H1 (cell line): ENCODE measurements at regions not wholly inside any gene's neighbourhood (a gene's known extent, or its start where the extent isn't known, plus 50 kb on each side); places are given as distances from the start of the nearest gene placed in this dataset.

ENCODE experiments used
- CTCF ChIA-PET: fragments of 300-600 bp; sonication (Branson Sonifier 250); formaldehyde crosslinking; loops from one replicate; lab custom pipeline; 2021; ENCODE audit not compliant: partially characterized antibody; lab: Charles Lee
- POLR2A ChIA-PET: fragments of 300-600 bp; sonication (Branson Sonifier 250); formaldehyde crosslinking; loops from one replicate; lab custom pipeline; 2021; ENCODE audit warnings: inconsistent platforms; ENCODE audit not compliant: partially characterized antibody; lab: Charles Lee
- DNase-seq, 2 experiments: peaks; one replicate each; pipeline versions ENCODE4 v3.0.0 to v3.0.0-alpha.2; 2010 to 2022; ENCODE audit warnings: low spot score in 2 of 2, low read depth in 1 of 2, mixed read lengths in 1 of 2
- FAIRE-seq: peaks from 2 replicates; lab custom pipeline; 2011; peaks lifted over from hg19 to GRCh38; lab: Jason Lieb, UNC
- H2AFZ ChIP-seq: 2 replicates; pipeline ENCODE4 v1.8.1; 2012; ENCODE audit warnings: low read length, inconsistent platforms
- H2AK5ac ChIP-seq: 2 replicates; pipeline ENCODE4 v1.6.1; 2013; ENCODE audit warnings: low read depth, low read length
- H2BK120ac ChIP-seq: replicated peaks from 2 replicates; pipeline ENCODE3; 2013; ENCODE audit warnings: low read depth, low read length, inconsistent platforms
- H2BK12ac ChIP-seq: 2 replicates; pipeline ENCODE4 v1.6.1; 2013; ENCODE audit warnings: low read depth, low read length
- H2BK15ac ChIP-seq: 2 replicates; pipeline ENCODE4 v1.6.1; 2013; ENCODE audit warnings: low read length
- H2BK20ac ChIP-seq: 2 replicates; pipeline ENCODE4 v1.6.1; 2013; ENCODE audit warnings: low read length
- H2BK5ac ChIP-seq: 2 replicates; pipeline ENCODE4 v1.6.1; 2013; ENCODE audit warnings: low read depth, low read length
- H3K14ac ChIP-seq: 2 replicates; pipeline ENCODE4 v1.6.1; 2013; ENCODE audit warnings: inconsistent platforms; ENCODE audit not compliant: insufficient read length
- H3K18ac ChIP-seq: 2 replicates; pipeline ENCODE4 v1.6.1; 2013; ENCODE audit warnings: low read length; ENCODE audit errors: extremely low read depth
- H3K23ac ChIP-seq: 2 replicates; pipeline ENCODE4 v1.6.1; 2013; ENCODE audit warnings: inconsistent platforms; ENCODE audit not compliant: insufficient read length
- H3K23me2 ChIP-seq: 2 replicates; pipeline ENCODE4 v1.6.1; 2013; ENCODE audit warnings: low read depth, low read length
- H3K27ac ChIP-seq: 2 replicates; pipeline ENCODE4 v1.6.1; 2011; ENCODE audit warnings: low read depth, low read length, inconsistent platforms
- H3K27me3 ChIP-seq, 4 experiments: replicated peaks in 1 of 4; 1 replicate in 1 of 4; 2 replicates in 3 of 4; pipeline versions ENCODE4 v1.6.1 to v1.8.1; 2011 to 2013; ENCODE audit warnings: low read length in 3 of 4, mild to moderate bottlenecking in 3 of 4, inconsistent platforms in 2 of 4, mixed read lengths in 2 of 4, moderate library complexity in 1 of 4; ENCODE audit not compliant: control insufficient read depth in 3 of 4, insufficient read depth in 3 of 4; ENCODE audit errors: extremely low read depth in 1 of 4
- H3K36me3 ChIP-seq, 4 experiments: 2 replicates each; pipeline versions ENCODE4 v1.6.1 to v1.8.1; 2011 to 2013; ENCODE audit warnings: mild to moderate bottlenecking in 4 of 4, low read length in 3 of 4, moderate library complexity in 2 of 4, control low read depth in 1 of 4, inconsistent platforms in 1 of 4; ENCODE audit not compliant: insufficient read depth in 4 of 4, control insufficient read depth in 2 of 4
- H3K4ac ChIP-seq: replicated peaks from 2 replicates; pipeline ENCODE3; 2013; ENCODE audit warnings: low read length, low read depth, mixed read lengths, inconsistent platforms; ENCODE audit not compliant: insufficient read length
- H3K4me1 ChIP-seq, 4 experiments: replicated peaks in 1 of 4; 1 replicate in 1 of 4; 2 replicates in 3 of 4; pipeline versions ENCODE4 v1.6.1 to v1.8.1; 2011 to 2013; ENCODE audit warnings: low read length in 3 of 4, inconsistent platforms in 2 of 4, mixed read lengths in 1 of 4; ENCODE audit not compliant: insufficient read depth in 4 of 4, control insufficient read depth in 3 of 4
- H3K4me2 ChIP-seq, 2 experiments: 2 replicates each; pipeline versions ENCODE4 v1.6.1 to v1.8.1; 2011 to 2013; ENCODE audit warnings: low read depth in 2 of 2, low read length in 2 of 2, control low read depth in 1 of 2, inconsistent platforms in 1 of 2, mild to moderate bottlenecking in 1 of 2; ENCODE audit not compliant: insufficient read depth in 1 of 2
- H3K4me3 ChIP-seq, 4 experiments: fragments of 200-600, 300-600 bp in 1 of 4; sonication (generic), shearing (Covaris generic), sonication (Bioruptor Twin) in 1 of 4; 2 replicates each; pipeline versions ENCODE4 v1.5.1 to v1.8.1; 2011 to 2016; ENCODE audit warnings: low read length in 4 of 4, low read depth in 3 of 4, control low read depth in 2 of 4, inconsistent platforms in 2 of 4, mild to moderate bottlenecking in 2 of 4, mixed read lengths in 1 of 4, moderate library complexity in 1 of 4; ENCODE audit not compliant: insufficient read depth in 2 of 4; ENCODE audit errors: extremely low read depth in 1 of 4
- H3K56ac ChIP-seq: replicated peaks from 2 replicates; pipeline ENCODE3; 2013; ENCODE audit warnings: low read depth, mild to moderate bottlenecking, mixed read lengths, low read length, inconsistent platforms; ENCODE audit not compliant: insufficient read length
- H3K79me1 ChIP-seq: 2 replicates; pipeline ENCODE4 v1.6.1; 2013; ENCODE audit warnings: low read depth, low read length, control low read depth
- H3K79me2 ChIP-seq, 2 experiments: 2 replicates each; pipeline versions ENCODE4 v1.6.1 to v1.8.1; 2012 to 2013; ENCODE audit warnings: low read length in 2 of 2, mild to moderate bottlenecking in 2 of 2, inconsistent platforms in 1 of 2; ENCODE audit not compliant: insufficient read depth in 2 of 2, control insufficient read depth in 1 of 2
- H3K9ac ChIP-seq, 4 experiments: replicated peaks in 1 of 4; 1 replicate in 1 of 4; 2 replicates in 3 of 4; pipeline versions ENCODE4 v1.6.1 to v1.8.1; 2011 to 2013; ENCODE audit warnings: low read depth in 3 of 4, low read length in 3 of 4, control low read depth in 2 of 4, mild to moderate bottlenecking in 2 of 4, moderate library complexity in 2 of 4, inconsistent platforms in 1 of 4; ENCODE audit errors: extremely low read depth in 1 of 4
- H3K9me3 ChIP-seq, 2 experiments: 2 replicates each; pipeline versions ENCODE4 v1.6.1 to v1.8.1; 2012 to 2013; ENCODE audit warnings: mild to moderate bottlenecking in 2 of 2, moderate library complexity in 2 of 2, control low read depth in 1 of 2, inconsistent platforms in 1 of 2, low read depth in 1 of 2, low read length in 1 of 2, mixed read lengths in 1 of 2; ENCODE audit not compliant: insufficient read depth in 2 of 2
- H4K20me1 ChIP-seq, 2 experiments: replicated peaks in 1 of 2; 2 replicates each; pipeline versions ENCODE3 to v1.8.1; 2011 to 2013; ENCODE audit warnings: inconsistent platforms in 2 of 2, low read length in 2 of 2, mild to moderate bottlenecking in 1 of 2; ENCODE audit not compliant: insufficient read depth in 2 of 2, control insufficient read depth in 1 of 2
- H4K5ac ChIP-seq: 2 replicates; pipeline ENCODE4 v1.6.1; 2013; ENCODE audit warnings: low read length, low read depth, mixed read lengths, inconsistent platforms; ENCODE audit not compliant: insufficient read length
- H4K8ac ChIP-seq: 2 replicates; pipeline ENCODE4 v1.8.0; 2013; ENCODE audit warnings: mild to moderate bottlenecking, moderate library complexity, low read length, inconsistent platforms; ENCODE audit not compliant: insufficient read depth; ENCODE audit errors: extremely low read depth
- H4K91ac ChIP-seq: replicated peaks from 2 replicates; pipeline ENCODE3; 2013; ENCODE audit warnings: low read length, mixed read lengths, inconsistent platforms; ENCODE audit not compliant: insufficient read length
- ASH2L ChIP-seq: fragments of 200-600, 300-600 bp; sonication (generic); IDR thresholded peaks from one replicate; pipeline ENCODE4 v1.7.1; 2017; ENCODE audit warnings: low read length
- ATF3 ChIP-seq: IDR thresholded peaks from 2 replicates; pipeline ENCODE4 v1.6.1; 2011; ENCODE audit warnings: low read depth, mild to moderate bottlenecking, low read length; ENCODE audit not compliant: insufficient read depth
- CBX8 ChIP-seq: fragments of 300-800, 300-1000 bp; sonication (generic); IDR thresholded peaks from 2 replicates; pipeline ENCODE4 v1.7.1; 2016; ENCODE audit warnings: low read depth, low read length, borderline replicate concordance
- KDM1A ChIP-seq: fragments of 200-600, 300-600 bp; sonication (generic); IDR thresholded peaks from 2 replicates; pipeline ENCODE4 v1.7.1; 2016; ENCODE audit warnings: mild to moderate bottlenecking, low read length, borderline replicate concordance
- MAFK ChIP-seq: IDR thresholded peaks from 2 replicates; pipeline ENCODE4 v1.6.1; 2012; ENCODE audit warnings: low read depth, mild to moderate bottlenecking, improper control_type of control experiment, low read length
- POU5F1 ChIP-seq: IDR thresholded peaks from 2 replicates; pipeline ENCODE4 v1.6.1; 2011; ENCODE audit warnings: low read depth, mild to moderate bottlenecking, low read length, moderate library complexity
- SAP30 ChIP-seq: fragments of 300-600 bp; sonication (generic); IDR thresholded peaks from 2 replicates; pipeline ENCODE4 v1.7.1; 2012; ENCODE audit warnings: low read length, moderate library complexity, mild to moderate bottlenecking, inconsistent platforms; ENCODE audit not compliant: insufficient read depth, insufficient replicate concordance
- ZNF274 ChIP-seq: IDR thresholded peaks from 2 replicates; pipeline ENCODE4 v1.7.0; 2012; ENCODE audit warnings: low read length, borderline replicate concordance; ENCODE audit errors: extremely low read depth
- WGBS, 2 experiments: shearing (Covaris generic) in 1 of 2; methylation state at CpG; one replicate each; pipeline versions ENCODE4 v1.1.6 to v1.1.7; 2013 to 2015; ENCODE audit warnings: low lambda C conversion rate in 2 of 2, mixed read lengths in 2 of 2, inconsistent platforms in 1 of 2, low coverage in 1 of 2, missing lambda C conversion rate in 1 of 2; ENCODE audit not compliant: insufficient replicate concordance in 2 of 2, insufficient coverage in 1 of 2, insufficient read length in 1 of 2; ENCODE audit errors: extremely low coverage in 1 of 2, missing lambda C conversion rate in 1 of 2; 5-methylcytosine and 5-hydroxymethylcytosine counted together
- TF ChIP-seq, protein P1 (sequence below): IDR thresholded peaks from 2 replicates; pipeline ENCODE4 v1.6.1; 2012; ENCODE audit warnings: inconsistent platforms

- ChIA-PET POLR2A (no interaction called here), CTCF (interaction anchor here (1.0 to 1.4 kb wide), 3 partner anchors 52 to 357 kb away, joined by 3 to 5 read pairs (median 4); no protein-coding TSS in a partner anchor)
- FAIRE-seq (no peak), DNase-seq (no peak)
- Histone ChIP-seq H3K4me1 (peaks cover 0 to 6% (median 3%) of the 10 kb centered on the region in 4 experiments; a peak in 5 of 7 replicates), H3K4me2 (no peak overlapping the region), H2BK15ac (peak overlapping the region; percentile 93; the same call in 1 of the 2 replicates), H3K23me2 (no peaks in the 10 kb centered on the region), H3K36me3 (no peaks in the 10 kb centered on the region), H4K20me1 (no peaks in the 10 kb centered on the region), H3K79me2 (no peaks in the 10 kb centered on the region), H2BK120ac (peak overlapping the region; percentile 89), H3K14ac (no peak overlapping the region), H3K79me1 (no peaks in the 10 kb centered on the region), H3K18ac (no peak overlapping the region), H2AFZ (no peak overlapping the region), H4K5ac (no peak overlapping the region), H2BK12ac (peak overlapping the region; percentile 99), H3K56ac (no peak overlapping the region), H3K23ac (no peak overlapping the region), H4K91ac (peak overlapping the region; percentile 90), H2BK5ac (peak overlapping the region; percentile 73; the same call in 1 of the 2 replicates), H2AK5ac (peak overlapping the region; percentile 32; the same call in 1 of the 2 replicates), H3K9ac (no peak overlapping the region), H2BK20ac (peak overlapping the region; percentile 96), H3K9me3 (no peaks in the 10 kb centered on the region), H3K4ac (peak overlapping the region; percentile 79), H3K27ac (no peak overlapping the region; the same call in 1 of the 2 replicates), H3K27me3 (no peaks in the 10 kb centered on the region), H3K4me3 (no peak overlapping the region), H4K8ac (no peak overlapping the region)
- 99% methylated on average over 7 of the region's 7 CpGs; no CpG with 5 or more reads in 1 of the 2 experiments for WGBS, 2 experiments
- TF ChIP-seq MAFK (no peak), ATF3 (no peak), KDM1A (no peak), ASH2L (no peak), SAP30 (no peak), CBX8 (no peak), ZNF274 (no peak), POU5F1 (no peak)
- TF ChIP-seq, protein P1, sequence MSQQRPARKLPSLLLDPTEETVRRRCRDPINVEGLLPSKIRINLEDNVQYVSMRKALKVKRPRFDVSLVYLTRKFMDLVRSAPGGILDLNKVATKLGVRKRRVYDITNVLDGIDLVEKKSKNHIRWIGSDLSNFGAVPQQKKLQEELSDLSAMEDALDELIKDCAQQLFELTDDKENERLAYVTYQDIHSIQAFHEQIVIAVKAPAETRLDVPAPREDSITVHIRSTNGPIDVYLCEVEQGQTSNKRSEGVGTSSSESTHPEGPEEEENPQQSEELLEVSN = peak; percentile 10; the same call in 1 of the 2 replicates
These were observed 499.7 kb upstream of the MKI67 start for GRCh38 chr10:128625926-128626325.
